ENCODE measurements at regions not wholly inside any gene's neighbourhood (a gene's known extent, or its start where the extent isn't known, plus 50 kb on each side); places are given as distances from the start of the nearest gene placed in this dataset.
"Not testable (repeated sequence)": the region's sequence is repeated elsewhere in the genome, so short reads cannot be mapped to it uniquely, and the experiment has no call there.

DNA sequence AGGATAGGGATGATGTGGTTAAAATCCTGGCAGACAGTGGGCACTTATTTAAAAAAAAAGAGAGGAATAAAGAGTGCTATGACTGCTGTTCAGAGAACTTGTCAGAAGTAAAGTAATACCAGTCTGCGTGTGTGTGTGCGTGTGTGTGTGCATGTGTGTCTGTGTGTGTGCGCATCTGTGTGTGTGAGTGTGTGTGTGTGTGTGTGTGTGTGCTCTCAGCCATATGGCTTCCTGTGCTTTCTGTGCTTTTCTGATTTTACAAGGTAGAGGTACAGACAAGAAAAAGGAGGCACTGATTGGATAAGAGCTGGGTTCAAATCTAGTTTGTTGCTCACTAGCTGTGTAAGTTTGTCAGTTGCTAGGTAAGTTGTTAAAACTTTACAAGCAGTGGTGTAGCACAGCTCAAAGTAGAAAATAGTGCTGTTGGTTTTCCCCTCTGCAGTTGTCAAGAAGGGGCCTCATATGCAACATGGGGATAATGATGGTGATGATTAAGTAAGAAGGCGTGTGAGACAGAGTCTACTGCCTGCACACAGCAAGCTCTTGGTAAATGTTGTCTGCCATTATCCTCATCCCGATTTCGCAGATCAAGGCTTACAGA is 155.3 kb upstream of the ZNF217 start:
- no peak for DNase-seq (ENCODE audit: low read depth)

- DNase-seq (ENCODE audit: low read depth) = no peak
Measured at GRCh38 chr20:53748176-53748575, 154.5 kb upstream of the ZNF217 start.

GRCh38 chr20:53743607-53744260 is 150.1 kb upstream of the ZNF217 start:
- no peak for DNase-seq (ENCODE audit: low read depth)

- no peak for DNase-seq (ENCODE audit: low read depth)
Measured at GRCh38 chr20:53742685-53743081, 149.0 kb upstream of the ZNF217 start.

DNA sequence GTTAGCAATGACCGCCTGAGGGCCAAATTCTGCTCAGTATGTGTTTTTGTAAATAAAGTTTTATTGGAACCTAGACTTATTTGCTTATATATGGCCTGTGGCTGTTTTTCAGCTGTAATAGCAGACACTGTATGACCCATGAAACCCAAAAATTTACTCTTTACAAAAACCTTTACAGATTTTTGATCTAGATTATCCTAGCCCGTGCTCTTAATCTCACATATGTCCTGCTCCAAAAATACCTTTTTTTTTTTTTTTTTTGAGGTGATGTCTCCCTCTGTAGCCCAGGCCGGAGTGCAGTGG is 148.0 kb upstream of the ZNF217 start:
- no peak for DNase-seq (ENCODE audit: low read depth)

- no peak for DNase-seq (ENCODE audit: low read depth)
Measured at GRCh38 chr20:53739799-53740785, 146.5 kb upstream of the ZNF217 start.

GRCh38 chr20:53738945-53739798 is 145.5 kb upstream of the ZNF217 start:
- no peak for DNase-seq (ENCODE audit: low read depth)

DNA sequence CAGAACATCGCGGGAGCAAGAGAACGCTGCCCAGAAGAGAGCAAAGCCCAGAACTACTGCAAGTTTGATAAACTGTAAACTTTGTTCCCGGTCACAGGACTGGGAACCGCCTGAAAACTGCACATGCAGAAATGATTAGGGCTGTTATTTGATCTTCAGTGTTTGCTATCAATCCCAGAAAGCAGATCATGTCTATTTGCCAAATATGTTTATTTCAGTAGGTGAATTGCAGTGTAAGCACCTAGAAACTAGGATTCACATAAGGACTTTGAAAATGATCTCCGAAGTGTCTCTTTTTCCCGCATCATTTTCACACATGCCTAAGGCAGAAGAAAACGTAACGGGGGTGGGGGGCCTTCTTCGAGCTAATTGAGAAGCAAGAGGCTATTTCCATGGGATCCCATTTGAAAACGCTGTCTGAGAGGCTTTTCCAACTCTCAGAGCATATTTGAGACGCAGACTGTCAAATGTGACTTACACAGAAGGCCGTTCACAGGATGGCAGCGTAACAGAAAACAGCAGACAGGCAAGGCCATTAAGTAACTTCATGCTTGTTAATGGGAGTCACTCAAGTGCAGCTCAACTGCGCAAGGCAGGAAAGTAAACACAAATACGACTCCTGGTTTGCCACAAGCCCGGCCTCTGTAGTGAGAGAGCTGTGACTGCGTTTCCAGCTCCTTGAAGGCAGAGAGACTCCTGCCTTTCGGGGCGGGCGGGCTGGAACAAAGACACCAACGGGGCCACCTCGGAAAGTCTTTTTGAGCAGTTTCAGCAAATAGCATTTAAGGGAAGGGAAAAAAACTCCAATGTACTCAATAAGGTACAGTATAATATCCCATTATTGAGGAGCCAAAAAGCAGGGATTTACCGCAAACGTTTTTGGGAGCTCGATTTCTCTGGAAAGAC is 144.7 kb upstream of the ZNF217 start:
- no peak for DNase-seq (ENCODE audit: low read depth)

- no peak for DNase-seq (ENCODE audit: low read depth)
Measured at GRCh38 chr20:53737396-53738038, 143.9 kb upstream of the ZNF217 start.

- peak; percentile 32 for DNase-seq (ENCODE audit: low read depth)
Measured at GRCh38 chr20:53736757-53737395, 143.2 kb upstream of the ZNF217 start.

DNA sequence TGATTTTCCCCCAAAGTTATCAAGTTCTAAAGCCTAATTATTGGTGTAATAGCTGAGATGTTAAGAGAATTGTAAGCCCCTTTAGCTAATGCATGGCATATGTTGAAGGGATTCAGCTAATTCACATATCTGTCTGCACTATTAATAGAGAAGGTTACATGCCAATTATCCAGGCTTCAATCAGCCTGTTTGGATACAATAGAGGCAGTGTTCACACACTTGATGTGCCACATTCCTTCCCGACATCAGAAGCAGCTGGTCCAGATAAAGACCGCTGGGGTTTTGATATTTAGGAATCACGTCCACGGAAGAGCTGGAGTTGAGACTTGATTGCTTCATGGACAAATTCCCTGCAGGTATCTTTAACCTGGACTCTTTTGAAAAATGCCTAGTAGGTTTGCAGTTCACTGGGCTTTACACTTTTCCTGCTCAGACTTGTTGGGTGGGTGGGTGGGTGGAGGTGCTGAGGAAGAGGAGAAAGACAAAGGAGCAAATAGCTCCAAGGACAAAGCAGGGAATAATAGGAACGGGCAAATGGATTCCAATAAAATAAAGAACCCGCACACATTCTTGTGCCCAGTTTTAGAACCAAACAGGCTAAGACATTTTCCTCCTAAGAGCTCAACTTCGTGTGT is 142.6 kb upstream of the ZNF217 start:
- DNase-seq (ENCODE audit: low read depth) = peak; percentile 28

DNA sequence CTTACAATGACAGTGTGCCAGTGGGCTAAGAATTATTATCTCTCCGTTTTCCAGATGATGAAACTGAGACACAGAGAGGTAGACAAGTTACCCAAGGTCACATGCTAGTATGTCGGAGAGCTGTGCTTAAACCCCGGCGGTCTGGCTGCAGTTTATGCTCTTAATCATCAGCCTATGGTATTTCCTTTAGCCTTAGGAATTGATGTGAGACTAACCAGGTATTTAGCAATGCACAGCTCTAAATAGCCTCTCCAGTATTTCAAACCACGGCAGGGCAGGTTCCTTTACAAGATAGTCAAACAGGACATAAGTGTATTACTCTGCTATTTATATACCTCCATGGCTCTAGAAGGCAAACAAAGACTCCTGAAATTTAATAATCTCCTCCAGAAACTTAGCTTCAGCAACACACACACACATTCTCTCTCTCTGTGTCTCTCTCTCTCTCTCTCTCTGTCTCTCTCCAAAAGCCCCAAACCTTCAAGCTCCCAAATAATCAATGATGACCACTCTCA is 142.0 kb upstream of the ZNF217 start:
- peak; percentile 89 for DNase-seq (ENCODE audit: low read depth)

DNA sequence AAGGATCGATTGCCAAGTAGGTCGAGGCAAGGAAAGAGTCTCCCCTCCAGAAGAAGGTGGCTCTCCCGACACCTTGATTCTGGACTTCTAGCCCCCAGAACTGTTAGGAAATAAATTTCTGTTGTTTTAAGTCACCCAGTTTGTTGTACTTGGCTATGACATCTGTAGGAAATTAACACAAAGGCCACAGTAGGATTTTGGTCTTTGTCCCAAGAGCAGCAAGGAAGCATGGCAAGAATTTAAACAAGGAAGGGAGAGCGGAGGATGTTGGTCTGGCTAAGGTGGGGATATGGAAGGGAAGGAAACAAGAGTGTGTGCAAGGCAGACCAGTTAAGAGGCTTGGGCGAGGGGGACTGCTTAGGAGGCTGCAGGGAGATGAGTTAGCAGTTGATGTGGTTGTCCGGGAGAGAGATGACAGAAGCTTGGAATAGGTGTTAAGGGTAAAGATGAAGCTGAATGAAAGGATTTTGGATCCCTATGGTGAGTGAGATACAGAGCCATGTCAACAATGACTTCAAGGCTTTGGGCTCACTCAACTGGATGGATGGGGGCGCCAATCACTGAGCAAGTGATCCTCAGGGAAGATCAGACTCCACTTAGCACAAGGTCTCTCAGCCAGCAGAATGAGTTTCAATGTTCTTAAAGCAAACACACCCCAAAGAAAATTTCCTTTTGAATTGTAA is 140.5 kb upstream of the ZNF217 start:
- no peak for DNase-seq (ENCODE audit: low read depth)

GRCh38 chr20:53731595-53731994 is 138.0 kb upstream of the ZNF217 start:
- DNase-seq (ENCODE audit: low read depth) = no peak

DNA sequence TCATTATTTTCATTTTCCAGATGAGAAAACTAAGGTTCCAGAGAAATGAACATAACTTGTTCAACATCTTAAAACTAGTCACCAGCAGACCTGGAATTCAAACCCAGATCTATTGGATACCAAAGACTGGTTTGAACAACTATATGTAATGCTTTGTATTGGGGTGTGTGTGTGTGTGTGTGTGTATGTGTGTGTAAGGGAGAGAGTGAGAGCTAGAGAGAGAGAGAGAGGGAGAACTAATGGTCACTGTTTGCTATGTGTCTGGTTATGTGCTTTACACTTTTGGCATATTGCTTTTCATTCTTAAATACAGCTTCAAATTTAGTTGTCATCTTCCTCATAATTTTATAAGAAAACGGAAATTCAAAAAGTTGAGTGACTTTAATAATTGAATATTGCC is 134.7 kb upstream of the ZNF217 start:
- no peak for DNase-seq (ENCODE audit: low read depth)

DNA sequence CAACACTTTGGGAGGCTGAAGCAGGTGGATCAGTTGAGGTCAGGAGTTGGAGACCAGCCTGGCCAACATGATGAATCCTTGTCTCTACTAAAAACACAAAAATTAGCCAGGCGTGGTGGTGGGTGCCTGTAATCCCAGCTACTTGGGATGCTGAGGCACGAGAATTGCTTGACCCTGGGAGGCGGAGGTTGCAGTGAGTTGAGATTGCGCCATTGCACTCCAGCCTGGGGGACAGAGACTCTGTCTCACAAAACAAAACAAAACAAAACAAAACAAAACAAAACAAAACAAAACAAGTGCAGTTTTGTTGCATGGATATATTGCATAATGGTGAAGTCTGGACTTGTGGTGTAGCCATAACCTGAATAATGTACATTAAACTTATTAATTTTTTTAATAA is 133.6 kb upstream of the ZNF217 start:
- DNase-seq (ENCODE audit: low read depth) = not testable (repeated sequence)

DNA sequence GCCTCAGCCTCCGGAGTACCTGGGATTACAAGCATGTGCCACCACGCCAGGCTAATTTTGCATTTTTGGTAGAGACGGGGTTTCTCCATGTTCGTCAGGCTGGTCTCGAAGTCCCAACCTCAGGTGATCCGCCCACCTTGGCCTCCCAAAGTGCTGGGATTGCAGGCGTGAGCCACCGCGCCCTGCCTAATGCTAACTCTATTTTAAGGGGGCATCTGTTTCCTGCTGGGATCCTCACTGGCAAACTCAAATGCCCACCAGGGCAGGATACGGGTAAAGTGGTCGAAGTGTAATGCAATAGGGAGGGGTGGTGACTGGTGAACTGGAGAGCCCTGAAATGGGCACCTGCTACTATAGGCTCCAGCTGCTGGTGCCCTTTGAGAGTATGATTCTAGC is 131.9 kb upstream of the ZNF217 start:
- no peak for DNase-seq (ENCODE audit: low read depth)

DNA sequence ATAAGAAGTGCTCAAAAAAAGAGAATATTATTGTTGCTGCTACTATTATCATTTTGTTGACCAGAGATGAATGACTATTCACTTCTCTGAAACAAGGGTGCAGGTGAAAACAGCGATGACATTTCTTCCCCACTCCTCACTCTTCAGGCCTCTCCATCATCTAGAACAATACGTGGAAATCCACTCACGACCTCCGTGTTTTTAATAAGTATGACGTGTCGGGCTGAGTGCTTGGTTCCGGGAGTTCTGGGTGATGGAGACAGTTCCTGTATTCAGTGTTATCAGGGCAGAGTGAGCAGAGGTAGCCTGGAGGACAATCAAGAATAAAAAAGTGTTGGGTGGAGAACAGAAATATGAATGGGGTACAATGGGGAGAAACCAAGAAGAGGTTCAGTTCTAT is 130.0 kb upstream of the ZNF217 start:
- no peak for DNase-seq (ENCODE audit: low read depth)
